ENCODE measurements at regions not wholly inside any gene's neighbourhood (a gene's known extent, or its start where the extent isn't known, plus 50 kb on each side); places are given as distances from the start of the nearest gene placed in this dataset.

GRCh38 chr3:72169561-72170472 lies 384.9 kb upstream of the PROK2 start:
- Histone ChIP-seq H3K27me3 (ENCODE audit: low read length) (no peaks in the 10 kb centered on the region), H3K36me3 (ENCODE audit: low read length) (no peaks in the 10 kb centered on the region), H3K27ac (ENCODE audit: low read depth, low read length) (no peak overlapping the region), H4K20me1 (ENCODE audit: low read depth, low read length) (no peaks in the 10 kb centered on the region), H3K4me2 (ENCODE audit: low read depth, low read length, poor library complexity, severe bottlenecking) (no peak overlapping the region), H3K9me2 (replicated peaks; ENCODE audit: insufficient read depth, low read length) (no peaks in the 10 kb centered on the region), H3K9me3 (ENCODE audit: insufficient read depth, low read length) (no peaks in the 10 kb centered on the region), H3K9ac (ENCODE audit: low read length) (no peak overlapping the region), H3F3A (ENCODE audit: insufficient read depth) (no peaks in the 10 kb centered on the region), H3K79me2 (ENCODE audit: insufficient read depth, low read length) (no peaks in the 10 kb centered on the region), H3K4me3 (ENCODE audit: insufficient read depth, low read length, poor library complexity, severe bottlenecking) (no peak overlapping the region), H2AFZ (ENCODE audit: low read depth, low read length, severe bottlenecking) (no peak overlapping the region)
- no peak for TF ChIP-seq EZH2phosphoT487 (conservative IDR thresholded peaks at IDR 0.05; ENCODE audit: low read length)
- TF ChIP-seq CTCF (IDR thresholded peaks at IDR 0.05; ENCODE audit: insufficient read depth, low read length, poor library complexity, severe bottlenecking) = no peak

GRCh38 chr3:72169120-72169519 lies 384.2 kb upstream of the PROK2 start:
- Histone ChIP-seq H3K9ac (ENCODE audit: low read length) (no peak overlapping the region), H3K4me2 (ENCODE audit: low read depth, low read length, poor library complexity, severe bottlenecking) (no peak overlapping the region), H3K27me3 (ENCODE audit: low read length) (no peaks in the 10 kb centered on the region), H3K4me3 (ENCODE audit: insufficient read depth, low read length, poor library complexity, severe bottlenecking) (no peak overlapping the region), H3K9me3 (ENCODE audit: insufficient read depth, low read length) (no peaks in the 10 kb centered on the region), H3K79me2 (ENCODE audit: insufficient read depth, low read length) (no peaks in the 10 kb centered on the region), H2AFZ (ENCODE audit: low read depth, low read length, severe bottlenecking) (no peak overlapping the region), H3K27ac (ENCODE audit: low read depth, low read length) (no peak overlapping the region), H3F3A (ENCODE audit: insufficient read depth) (peaks cover 2% of the 10 kb centered on the region; the same call in 1 of the 2 replicates), H4K20me1 (ENCODE audit: low read depth, low read length) (no peaks in the 10 kb centered on the region), H3K36me3 (ENCODE audit: low read length) (no peaks in the 10 kb centered on the region), H3K9me2 (replicated peaks; ENCODE audit: insufficient read depth, low read length) (no peaks in the 10 kb centered on the region)
- TF ChIP-seq CTCF (IDR thresholded peaks at IDR 0.05; ENCODE audit: insufficient read depth, low read length, poor library complexity, severe bottlenecking) = no peak
- no peak for TF ChIP-seq EZH2phosphoT487 (conservative IDR thresholded peaks at IDR 0.05; ENCODE audit: low read length)

GRCh38 chr3:72165808-72166207 lies 380.9 kb upstream of the PROK2 start:
- Histone ChIP-seq H3K9me2 (replicated peaks; ENCODE audit: insufficient read depth, low read length) (no peaks in the 10 kb centered on the region), H3K9me3 (ENCODE audit: insufficient read depth, low read length) (no peaks in the 10 kb centered on the region), H3F3A (ENCODE audit: insufficient read depth) (peaks cover 3% of the 10 kb centered on the region; the same call in 1 of the 2 replicates), H3K27ac (ENCODE audit: low read depth, low read length) (no peak overlapping the region), H3K27me3 (ENCODE audit: low read length) (no peaks in the 10 kb centered on the region), H3K9ac (ENCODE audit: low read length) (no peak overlapping the region), H3K79me2 (ENCODE audit: insufficient read depth, low read length) (no peaks in the 10 kb centered on the region), H3K36me3 (ENCODE audit: low read length) (no peaks in the 10 kb centered on the region), H2AFZ (ENCODE audit: low read depth, low read length, severe bottlenecking) (no peak overlapping the region), H3K4me2 (ENCODE audit: low read depth, low read length, poor library complexity, severe bottlenecking) (no peak overlapping the region), H3K4me3 (ENCODE audit: insufficient read depth, low read length, poor library complexity, severe bottlenecking) (no peak overlapping the region), H4K20me1 (ENCODE audit: low read depth, low read length) (no peaks in the 10 kb centered on the region)
- TF ChIP-seq EZH2phosphoT487 (conservative IDR thresholded peaks at IDR 0.05; ENCODE audit: low read length) (no peak), CTCF (IDR thresholded peaks at IDR 0.05; ENCODE audit: insufficient read depth, low read length, poor library complexity, severe bottlenecking) (no peak)

Data from SU-DHL-6 (cell line).